ENCODE measurements at regions not wholly inside any gene's neighbourhood (a gene's known extent, or its start where the extent isn't known, plus 50 kb on each side); places are given as distances from the start of the nearest gene placed in this dataset.

GRCh38 chr1:164325786-164326185 lies 233.2 kb upstream of the PBX1 start:
- no peak for ATAC-seq
- Histone ChIP-seq H3K4me1 (ENCODE audit: control insufficient read depth, insufficient read depth, low read length) (no peaks in the 10 kb centered on the region), H3K27ac (ENCODE audit: control insufficient read depth, insufficient read depth) (no peak overlapping the region), H3K4me3 (no peak overlapping the region), H3K9ac (ENCODE audit: control insufficient read depth, insufficient read depth, low read length) (no peak overlapping the region), H3K27me3 (replicated peaks in 1 of 2; ENCODE audit: control insufficient read depth in 2 of 2, insufficient read depth in 2 of 2, low read length in 1 of 2) (no peaks in the 10 kb centered on the region), H3K4me2 (ENCODE audit: control insufficient read depth, insufficient read depth) (no peak overlapping the region), H3K79me2 (ENCODE audit: control insufficient read depth, insufficient read depth, low read length) (no peaks in the 10 kb centered on the region), H3K36me3 (ENCODE audit: control insufficient read depth in 2 of 2, insufficient read depth in 2 of 2, low read length in 1 of 2) (no peaks in the 10 kb centered on the region), H4K20me1 (ENCODE audit: control insufficient read depth, insufficient read depth) (no peaks in the 10 kb centered on the region), H2AFZ (ENCODE audit: control insufficient read depth, low read depth, low read length) (no peak overlapping the region), H3K9me3 (replicated peaks; ENCODE audit: control insufficient read depth, insufficient read depth, low read length) (no peaks in the 10 kb centered on the region)
- ChIA-PET SMC1A (ENCODE audit: uncharacterized antibody, unreplicated experiment) (no interaction called here), POLR2A (no interaction called here), RAD21 (ENCODE audit: unreplicated experiment) (no interaction called here), CTCF (no interaction called here)
- FAIRE-seq: no peak
- WGBS (ENCODE audit: insufficient coverage, insufficient replicate concordance, low lambda C conversion rate, missing lambda C conversion rate): 41% methylated on average over 6 of the region's 6 CpGs
- in situ Hi-C loops (cut with MboI): no loop called here
- BruUV-seq (replicated peaks): no TSS peak
- intact Hi-C loops (cut with micrococcal nuclease; ENCODE audit: unreplicated experiment): no loop called here
- TF ChIP-seq RFX5 (IDR thresholded peaks at IDR 0.05; ENCODE audit: low read depth, low read length) (no peak), DPF2 (IDR thresholded peaks at IDR 0.05) (no peak), NRF1 (conservative IDR thresholded peaks at IDR 0.05; ENCODE audit: low read depth, low read length) (no peak), FOXM1 (IDR thresholded peaks at IDR 0.05; ENCODE audit: low read depth, low read length) (no peak), RAD51 (IDR thresholded peaks at IDR 0.05) (no peak), HDAC2 (IDR thresholded peaks at IDR 0.05) (no peak), ZNF592 (IDR thresholded peaks at IDR 0.05) (no peak), JUNB (IDR thresholded peaks at IDR 0.05) (no peak), CREM (IDR thresholded peaks at IDR 0.05; ENCODE audit: low read depth) (no peak), EED (IDR thresholded peaks at IDR 0.05; ENCODE audit: low read depth) (no peak), ZZZ3 (IDR thresholded peaks at IDR 0.05; ENCODE audit: control insufficient read depth, insufficient read length, low read depth) (no peak), CEBPB (IDR thresholded peaks at IDR 0.05; ENCODE audit: borderline replicate concordance in 1 of 2, low read depth in 2 of 2, low read length in 2 of 2) (no peak), MYC (IDR thresholded peaks at IDR 0.05; ENCODE audit: insufficient read depth, insufficient read length, insufficient replicate concordance, low read length, severe bottlenecking) (no peak), TARDBP (IDR thresholded peaks at IDR 0.05; ENCODE audit: borderline replicate concordance) (no peak), ATF7 (IDR thresholded peaks at IDR 0.05; ENCODE audit: low read depth) (no peak), RBBP5 (conservative IDR thresholded peaks at IDR 0.05) (no peak)
- TF ChIP-seq, protein P1, sequence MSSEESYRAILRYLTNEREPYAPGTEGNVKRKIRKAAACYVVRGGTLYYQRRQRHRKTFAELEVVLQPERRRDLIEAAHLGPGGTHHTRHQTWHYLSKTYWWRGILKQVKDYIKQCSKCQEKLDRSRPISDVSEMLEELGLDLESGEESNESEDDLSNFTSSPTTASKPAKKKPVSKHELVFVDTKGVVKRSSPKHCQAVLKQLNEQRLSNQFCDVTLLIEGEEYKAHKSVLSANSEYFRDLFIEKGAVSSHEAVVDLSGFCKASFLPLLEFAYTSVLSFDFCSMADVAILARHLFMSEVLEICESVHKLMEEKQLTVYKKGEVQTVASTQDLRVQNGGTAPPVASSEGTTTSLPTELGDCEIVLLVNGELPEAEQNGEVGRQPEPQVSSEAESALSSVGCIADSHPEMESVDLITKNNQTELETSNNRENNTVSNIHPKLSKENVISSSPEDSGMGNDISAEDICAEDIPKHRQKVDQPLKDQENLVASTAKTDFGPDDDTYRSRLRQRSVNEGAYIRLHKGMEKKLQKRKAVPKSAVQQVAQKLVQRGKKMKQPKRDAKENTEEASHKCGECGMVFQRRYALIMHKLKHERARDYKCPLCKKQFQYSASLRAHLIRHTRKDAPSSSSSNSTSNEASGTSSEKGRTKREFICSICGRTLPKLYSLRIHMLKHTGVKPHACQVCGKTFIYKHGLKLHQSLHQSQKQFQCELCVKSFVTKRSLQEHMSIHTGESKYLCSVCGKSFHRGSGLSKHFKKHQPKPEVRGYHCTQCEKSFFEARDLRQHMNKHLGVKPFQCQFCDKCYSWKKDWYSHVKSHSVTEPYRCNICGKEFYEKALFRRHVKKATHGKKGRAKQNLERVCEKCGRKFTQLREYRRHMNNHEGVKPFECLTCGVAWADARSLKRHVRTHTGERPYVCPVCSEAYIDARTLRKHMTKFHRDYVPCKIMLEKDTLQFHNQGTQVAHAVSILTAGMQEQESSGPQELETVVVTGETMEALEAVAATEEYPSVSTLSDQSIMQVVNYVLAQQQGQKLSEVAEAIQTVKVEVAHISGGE (CRISPR knock-in tag; IDR thresholded peaks at IDR 0.05): no peak
- DNase-seq (ENCODE audit: low read depth, low spot score): no peak
